GM12878 (cell line): ENCODE measurements at regions not wholly inside any gene's neighbourhood (a gene's known extent, or its start where the extent isn't known, plus 50 kb on each side); places are given as distances from the start of the nearest gene placed in this dataset.

Experiments
- ESRRA ChIP-seq: IDR thresholded peaks from 2 replicates; pipeline ENCODE4 v1.6.1; 2012; ENCODE audit warnings: mild to moderate bottlenecking, low read length, improper control_type of control experiment
- POLR2AphosphoS5 ChIP-seq: IDR thresholded peaks from 2 replicates; pipeline ENCODE4 v1.6.1; 2011; ENCODE audit warnings: mild to moderate bottlenecking, low read length, inconsistent platforms

GRCh38 chr12:118749646-118750045 is 231.7 kb upstream of the SRRM4 start:
- TF ChIP-seq POLR2AphosphoS5 (no peak), ESRRA (no peak)
